PFSK-1 (cell line): ENCODE measurements at regions not wholly inside any gene's neighbourhood (a gene's known extent, or its start where the extent isn't known, plus 50 kb on each side); places are given as distances from the start of the nearest gene placed in this dataset.

Experiments used
- FOXP2 ChIP-seq: optimal IDR thresholded peaks from 2 replicates; pipeline ENCODE3; 2011; ENCODE audit warnings: borderline replicate concordance, control low read depth, inconsistent platforms; ENCODE audit not compliant: insufficient read depth; ENCODE audit errors: extremely low read length, extremely low read depth
- POLR2AphosphoS5 ChIP-seq: IDR thresholded peaks from 2 replicates; pipeline ENCODE4 v1.6.1; 2012; ENCODE audit warnings: low read depth, mild to moderate bottlenecking, control low read depth, low read length, moderate library complexity
- REST ChIP-seq, 2 experiments: IDR thresholded peaks; 2 replicates each; pipeline versions ENCODE4 v1.6.1 to v1.8.0; 2011 to 2012; ENCODE audit warnings: low read depth in 2 of 2, low read length in 2 of 2, control low read depth in 1 of 2, inconsistent platforms in 1 of 2, mild to moderate bottlenecking in 1 of 2, moderate library complexity in 1 of 2; ENCODE audit not compliant: insufficient read depth in 1 of 2
- SIN3A ChIP-seq: IDR thresholded peaks from 2 replicates; pipeline ENCODE4 v1.6.1; 2012; ENCODE audit warnings: mild to moderate bottlenecking, low read length, moderate library complexity, borderline replicate concordance; ENCODE audit not compliant: insufficient read depth
- TAF1 ChIP-seq: IDR thresholded peaks from 2 replicates; pipeline ENCODE4 v1.6.1; 2012; ENCODE audit warnings: low read length, control low read depth, borderline replicate concordance; ENCODE audit not compliant: insufficient read depth

- TF ChIP-seq SIN3A: no peak
- no peak for TF ChIP-seq POLR2AphosphoS5
- TF ChIP-seq FOXP2: no peak
- TF ChIP-seq TAF1: no peak
- no peak for TF ChIP-seq REST (IDR thresholded peaks at IDR 0.05; ENCODE audit: insufficient read depth in 1 of 2, low read depth in 2 of 2, low read length in 2 of 2)
Observed at GRCh38 chr9:85163415-85163814, 493.9 kb downstream of the NTRK2 start.

GRCh38 chr9:85162822-85163221 is 493.3 kb downstream of the NTRK2 start:
- TF ChIP-seq TAF1: no peak
- TF ChIP-seq SIN3A: no peak
- TF ChIP-seq FOXP2: no peak
- TF ChIP-seq POLR2AphosphoS5: no peak
- TF ChIP-seq REST (IDR thresholded peaks at IDR 0.05; ENCODE audit: insufficient read depth in 1 of 2, low read depth in 2 of 2, low read length in 2 of 2): no peak

- TF ChIP-seq SIN3A: no peak
- no peak for TF ChIP-seq REST (IDR thresholded peaks at IDR 0.05; ENCODE audit: insufficient read depth in 1 of 2, low read depth in 2 of 2, low read length in 2 of 2)
- no peak for TF ChIP-seq TAF1
- no peak for TF ChIP-seq POLR2AphosphoS5
- no peak for TF ChIP-seq FOXP2
Observed at GRCh38 chr9:85158512-85158911, 489.0 kb downstream of the NTRK2 start.

GRCh38 chr9:85157772-85158171 is 488.2 kb downstream of the NTRK2 start:
- TF ChIP-seq REST (IDR thresholded peaks at IDR 0.05; ENCODE audit: insufficient read depth in 1 of 2, low read depth in 2 of 2, low read length in 2 of 2) (no peak), FOXP2 (no peak), SIN3A (no peak), POLR2AphosphoS5 (no peak), TAF1 (no peak)

- TF ChIP-seq SIN3A (no peak), FOXP2 (no peak)
Observed at GRCh38 chr9:85156652-85157051, 487.1 kb downstream of the NTRK2 start.
